H9 (cell line): ENCODE measurements at regions not wholly inside any gene's neighbourhood (a gene's known extent, or its start where the extent isn't known, plus 50 kb on each side); places are given as distances from the start of the nearest gene placed in this dataset.

Experiments
- DNase-seq: peaks from one replicate; pipeline ENCODE4 v3.0.0-alpha.2; 2017
- H2AFZ ChIP-seq: one replicate; pipeline ENCODE4 v1.6.1; 2013; ENCODE audit warnings: mild to moderate bottlenecking, low read length, control low read depth, moderate library complexity
- H2AK5ac ChIP-seq: 2 replicates; pipeline ENCODE4 v1.6.1; 2013; ENCODE audit warnings: low read length, control low read depth, mixed read lengths; ENCODE audit not compliant: insufficient read length
- H2BK120ac ChIP-seq: one replicate; pipeline ENCODE4 v1.6.1; 2013; ENCODE audit warnings: low read depth, mild to moderate bottlenecking, low read length, control low read depth, inconsistent platforms; ENCODE audit not compliant: poor library complexity, severe bottlenecking
- H2BK12ac ChIP-seq: 2 replicates; pipeline ENCODE4 v1.6.1; 2013; ENCODE audit warnings: low read length, control low read depth, mixed read lengths, low read depth; ENCODE audit not compliant: insufficient read length
- H2BK15ac ChIP-seq: 2 replicates; pipeline ENCODE4 v1.6.1; 2013; ENCODE audit warnings: low read depth, low read length, control low read depth
- H2BK20ac ChIP-seq: one replicate; pipeline ENCODE4 v1.6.1; 2013; ENCODE audit warnings: low read depth, mild to moderate bottlenecking, low read length, control low read depth, inconsistent platforms; ENCODE audit not compliant: poor library complexity, severe bottlenecking
- H2BK5ac ChIP-seq: 2 replicates; pipeline ENCODE4 v1.6.1; 2013; ENCODE audit warnings: low read length, control low read depth, mixed read lengths; ENCODE audit not compliant: insufficient read length
- H3K14ac ChIP-seq: 2 replicates; pipeline ENCODE4 v1.6.1; 2013; ENCODE audit warnings: low read length, control low read depth; ENCODE audit not compliant: insufficient read depth
- H3K18ac ChIP-seq: 2 replicates; pipeline ENCODE4 v1.6.1; 2013; ENCODE audit warnings: low read depth, mild to moderate bottlenecking, mixed read lengths, low read length, control low read depth; ENCODE audit not compliant: insufficient read length
- H3K23ac ChIP-seq: 2 replicates; pipeline ENCODE4 v1.6.1; 2013; ENCODE audit warnings: low read length, control low read depth, mixed read lengths, low read depth; ENCODE audit not compliant: insufficient read length
- H3K23me2 ChIP-seq: 2 replicates; pipeline ENCODE4 v1.6.1; 2013; ENCODE audit warnings: low read depth, mild to moderate bottlenecking, mixed read lengths, low read length, control low read depth; ENCODE audit not compliant: insufficient read length, poor library complexity, severe bottlenecking
- H3K27ac ChIP-seq: 2 replicates; pipeline ENCODE4 v1.5.1; 2013; ENCODE audit warnings: low read length, control low read depth, mixed read lengths, low read depth; ENCODE audit not compliant: insufficient read length
- H3K27me3 ChIP-seq: 2 replicates; pipeline ENCODE4 v1.6.1; 2013; ENCODE audit warnings: low read length, control low read depth, inconsistent platforms; ENCODE audit not compliant: insufficient read depth
- H3K4ac ChIP-seq: 2 replicates; pipeline ENCODE4 v1.6.1; 2013; ENCODE audit warnings: low read depth, mild to moderate bottlenecking, control low read depth, inconsistent platforms, low read length, moderate library complexity
- H3K4me1 ChIP-seq: 2 replicates; pipeline ENCODE4 v1.6.1; 2013; ENCODE audit warnings: low read length, control low read depth, inconsistent platforms; ENCODE audit not compliant: insufficient read depth
- H3K4me2 ChIP-seq: 2 replicates; pipeline ENCODE4 v1.6.1; 2013; ENCODE audit warnings: low read length, control low read depth, mixed read lengths; ENCODE audit not compliant: insufficient read length, insufficient read depth
- H3K56ac ChIP-seq: 2 replicates; pipeline ENCODE4 v1.6.1; 2013; ENCODE audit warnings: low read depth, mild to moderate bottlenecking, mixed read lengths, low read length, control low read depth; ENCODE audit not compliant: insufficient read length
- H3K79me1 ChIP-seq: 2 replicates; pipeline ENCODE4 v1.6.1; 2013; ENCODE audit warnings: low read depth, mild to moderate bottlenecking, moderate library complexity, low read length, control low read depth, inconsistent platforms; ENCODE audit not compliant: insufficient read depth, poor library complexity, severe bottlenecking
- H3K79me2 ChIP-seq: 2 replicates; pipeline ENCODE4 v1.6.1; 2013; ENCODE audit warnings: low read length, control low read depth, inconsistent platforms; ENCODE audit not compliant: insufficient read depth
- H3K9ac ChIP-seq: 2 replicates; pipeline ENCODE4 v1.6.1; 2013; ENCODE audit warnings: low read length, control low read depth, mixed read lengths; ENCODE audit not compliant: insufficient read length; ENCODE audit errors: extremely low read depth
- H3K9me3 ChIP-seq: one replicate; pipeline ENCODE4 v1.6.1; 2013; ENCODE audit warnings: low read depth, low read length, inconsistent platforms; ENCODE audit not compliant: control insufficient read depth
- H3T11ph ChIP-seq: one replicate; pipeline ENCODE4 v1.6.1; 2013; ENCODE audit warnings: mild to moderate bottlenecking, low read length, control low read depth, inconsistent platforms
- H4K20me1 ChIP-seq: one replicate; pipeline ENCODE4 v1.6.1; 2013; ENCODE audit not compliant: control insufficient read depth, insufficient read length, insufficient read depth
- H4K5ac ChIP-seq: 2 replicates; pipeline ENCODE4 v1.6.1; 2013; ENCODE audit warnings: low read depth, mild to moderate bottlenecking, mixed read lengths, low read length, control low read depth; ENCODE audit not compliant: insufficient read length
- H4K8ac ChIP-seq: replicated peaks from 2 replicates; pipeline ENCODE4 v1.6.1; 2013; ENCODE audit warnings: low read length, control low read depth, mixed read lengths, low read depth; ENCODE audit not compliant: insufficient read length
- H4K91ac ChIP-seq: 2 replicates; pipeline ENCODE4 v1.6.1; 2013; ENCODE audit warnings: low read depth, mild to moderate bottlenecking, moderate library complexity, mixed read lengths, low read length, control low read depth; ENCODE audit not compliant: insufficient read length
- H3K27ac Mint-ChIP-seq, 3 experiments: 2 replicates in 2 of 3; 3 replicates in 1 of 3; pipeline ENCODE4 v1.8.0; 2020 to 2021; ENCODE audit warnings: mixed read lengths in 3 of 3, mild to moderate bottlenecking in 1 of 3, moderate library complexity in 1 of 3
- H3K27me3 Mint-ChIP-seq: 2 replicates; pipeline ENCODE4 v1.8.0; 2021; ENCODE audit warnings: low read depth, mild to moderate bottlenecking, moderate library complexity, mixed read lengths
- H3K36me3 Mint-ChIP-seq, 3 experiments: 2 replicates in 2 of 3; 3 replicates in 1 of 3; pipeline ENCODE4 v1.8.0; 2020 to 2021; ENCODE audit warnings: low read depth in 3 of 3, mixed read lengths in 3 of 3; ENCODE audit not compliant: insufficient read depth in 1 of 3
- H3K4me1 Mint-ChIP-seq, 2 experiments: 2 replicates each; pipeline ENCODE4 v1.8.0; 2020; ENCODE audit warnings: mixed read lengths in 2 of 2
- H3K4me3 Mint-ChIP-seq, 2 experiments: 2 replicates in 1 of 2; 3 replicates in 1 of 2; pipeline ENCODE4 v1.8.0; 2020 to 2021; ENCODE audit warnings: mild to moderate bottlenecking in 2 of 2, mixed read lengths in 2 of 2, moderate library complexity in 1 of 2
- H3K9me3 Mint-ChIP-seq, 2 experiments: 2 replicates in 1 of 2; 3 replicates in 1 of 2; pipeline ENCODE4 v1.8.0; 2020; ENCODE audit warnings: mild to moderate bottlenecking in 2 of 2, mixed read lengths in 2 of 2, moderate library complexity in 1 of 2
- CTCF ChIP-seq: fragments of 200-600 bp; sonication (generic); conservative IDR thresholded peaks from 3 replicates; pipeline ENCODE4 v1.8.0; 2021; ENCODE audit warnings: antibody characterized with exemption, mild to moderate bottlenecking
- WGBS: extraction: QIAGEN DNeasy Blood & Tissue Kit; methylation state at CpG from one replicate; pipeline ENCODE4 v1.1.7; 2013; ENCODE audit warnings: missing lambda C conversion rate, low lambda C conversion rate, mixed read lengths; ENCODE audit not compliant: insufficient read length; ENCODE audit errors: extremely low coverage; 5-methylcytosine and 5-hydroxymethylcytosine counted together

DNA sequence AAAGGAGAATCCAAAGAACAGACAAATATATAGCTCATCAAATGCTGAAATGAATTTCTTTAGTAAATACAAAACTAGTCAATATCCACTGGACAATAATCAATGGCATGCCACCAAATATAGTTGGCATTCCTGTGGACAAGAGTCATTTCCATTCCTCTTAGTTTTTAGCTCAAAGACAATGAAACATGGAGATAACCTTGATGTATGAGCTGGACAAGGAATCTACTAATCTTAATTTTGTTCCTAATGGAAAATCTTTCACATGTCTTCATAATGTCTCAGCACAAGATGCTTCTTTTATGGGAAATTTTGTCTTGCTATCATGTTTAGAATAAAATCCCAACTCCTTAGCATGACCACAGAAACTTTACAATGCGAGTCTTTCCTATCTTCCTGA, 87.8 kb downstream of the PFDN4 start:
- H4K5ac ChIP-seq = no peak overlapping the region
- no peaks in the 10 kb centered on the region for H3K27me3 Mint-ChIP-seq

More for the DNA sequence above, 87.8 kb downstream of the PFDN4 start:
- Histone ChIP-seq H3T11ph (no peak overlapping the region), H3K9me3 (no peaks in the 10 kb centered on the region), H2BK5ac (no peak overlapping the region), H4K20me1 (no peaks in the 10 kb centered on the region), H3K23ac (no peak overlapping the region), H3K79me1 (no peaks in the 10 kb centered on the region), H2BK20ac (no peak overlapping the region), H3K4me2 (no peak overlapping the region), H3K18ac (no peak overlapping the region), H3K79me2 (no peaks in the 10 kb centered on the region), H2BK15ac (no peak overlapping the region), H3K14ac (no peak overlapping the region), H3K56ac (no peak overlapping the region), H2AK5ac (no peak overlapping the region), H3K27me3 (no peaks in the 10 kb centered on the region), H2BK12ac (no peak overlapping the region), H3K9ac (no peak overlapping the region), H3K4me1 (peaks cover 4% of the 10 kb centered on the region; the same call in 1 of the 2 replicates), H3K23me2 (no peaks in the 10 kb centered on the region), H4K91ac (no peak overlapping the region), H3K4ac (no peak overlapping the region), H3K27ac (no peak overlapping the region), H2BK120ac (no peak overlapping the region), H4K8ac (no peak overlapping the region), H2AFZ (no peak overlapping the region)
- Mint-ChIP-seq H3K9me3 (no peaks in the 10 kb centered on the region), H3K4me3 (no peak overlapping the region), H3K36me3 (no peaks in the 10 kb centered on the region; a peak in 1 of 7 replicates), H3K4me1 (peaks cover 22% of the 10 kb centered on the region in 2 experiments), H3K27ac (no peak overlapping the region)
- no peak for TF ChIP-seq CTCF
- no peak for DNase-seq
- no CpG with 5 or more reads among the region's 1 CpG for whole genome bisulfite sequencing
